HG03460 (cell line): ENCODE measurements at regions not wholly inside any gene's neighbourhood (a gene's known extent, or its start where the extent isn't known, plus 50 kb on each side); places are given as distances from the start of the nearest gene placed in this dataset.

Experiments used
- ATAC-seq: cut with Tn5 transposase; IDR thresholded peaks from one replicate; pipeline ENCODE4 v1.9.1; 2021; ENCODE audit not compliant: unreplicated experiment

DNA sequence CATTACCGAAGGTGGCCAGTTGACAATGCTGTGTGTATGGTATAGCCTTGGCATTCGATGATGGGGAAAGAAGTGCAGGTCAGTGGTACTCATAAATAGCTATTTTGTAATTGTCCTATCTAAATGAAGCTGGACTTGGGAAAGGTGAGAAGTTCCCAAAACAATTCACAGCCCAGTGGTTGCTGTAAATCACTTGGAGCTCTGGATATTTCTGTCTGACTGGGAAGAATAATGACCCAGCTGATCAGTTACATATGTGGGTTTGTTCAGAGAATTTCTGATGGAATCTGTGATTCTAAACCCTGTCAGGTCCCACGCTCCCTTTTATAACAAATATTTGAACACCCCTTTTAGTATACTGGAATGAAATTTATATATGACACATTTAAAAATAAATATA lies 133.9 kb upstream of the PFN2 start:
- ATAC-seq: no peak

DNA sequence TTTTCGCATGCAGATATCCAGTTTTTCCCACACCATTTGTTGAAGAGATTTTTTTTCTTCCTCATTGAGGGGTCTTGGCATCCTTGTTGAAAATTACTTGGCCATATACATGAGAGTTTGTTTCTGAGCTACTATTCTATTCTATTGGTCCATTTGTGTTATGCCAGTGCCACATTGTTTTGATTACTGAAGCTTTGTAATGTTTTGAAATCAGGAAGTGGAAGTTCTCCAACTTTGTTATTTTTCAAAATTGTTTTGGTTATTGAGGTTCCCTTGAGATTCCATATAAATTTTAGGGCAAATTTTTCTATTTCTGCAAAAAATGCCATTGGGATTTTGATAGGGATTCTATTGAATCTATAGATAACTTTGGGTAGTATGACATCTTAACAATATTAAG lies 130.3 kb upstream of the PFN2 start:
- no peak for ATAC-seq

DNA sequence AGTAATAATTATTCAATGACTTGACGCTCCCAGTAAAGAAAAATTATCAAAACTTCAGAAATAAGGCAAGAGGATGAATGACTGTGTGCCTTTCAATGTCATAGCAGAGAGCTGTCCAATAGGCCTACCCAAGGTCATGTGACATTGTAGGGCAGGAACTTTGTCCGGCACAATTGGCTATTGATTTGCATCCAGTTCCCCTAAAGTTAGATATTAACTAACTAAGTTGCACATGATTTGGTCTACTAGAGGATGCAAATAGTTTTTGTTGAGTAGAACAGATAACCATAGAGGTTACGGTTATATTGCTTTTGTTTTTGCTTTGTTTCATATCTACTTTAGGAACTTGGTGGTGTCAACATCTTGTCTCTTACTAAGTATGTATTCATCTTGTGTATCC lies 127.9 kb upstream of the PFN2 start:
- ATAC-seq: peak; percentile 51

DNA sequence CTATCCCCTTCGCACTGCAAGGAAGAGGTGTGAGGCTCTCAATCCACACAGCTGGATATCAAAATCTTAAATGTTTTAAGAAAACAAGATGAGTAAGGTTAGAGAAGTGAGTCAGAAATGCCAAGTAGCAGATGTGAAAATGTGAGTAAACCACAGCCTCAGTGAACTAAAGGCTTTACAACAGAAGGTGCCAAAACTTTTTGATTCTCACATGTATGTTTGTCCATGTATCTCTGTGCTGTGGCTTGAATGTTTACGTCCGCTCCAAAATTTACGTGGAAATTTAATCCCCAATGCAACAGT lies 126.8 kb upstream of the PFN2 start:
- ATAC-seq: no peak

DNA sequence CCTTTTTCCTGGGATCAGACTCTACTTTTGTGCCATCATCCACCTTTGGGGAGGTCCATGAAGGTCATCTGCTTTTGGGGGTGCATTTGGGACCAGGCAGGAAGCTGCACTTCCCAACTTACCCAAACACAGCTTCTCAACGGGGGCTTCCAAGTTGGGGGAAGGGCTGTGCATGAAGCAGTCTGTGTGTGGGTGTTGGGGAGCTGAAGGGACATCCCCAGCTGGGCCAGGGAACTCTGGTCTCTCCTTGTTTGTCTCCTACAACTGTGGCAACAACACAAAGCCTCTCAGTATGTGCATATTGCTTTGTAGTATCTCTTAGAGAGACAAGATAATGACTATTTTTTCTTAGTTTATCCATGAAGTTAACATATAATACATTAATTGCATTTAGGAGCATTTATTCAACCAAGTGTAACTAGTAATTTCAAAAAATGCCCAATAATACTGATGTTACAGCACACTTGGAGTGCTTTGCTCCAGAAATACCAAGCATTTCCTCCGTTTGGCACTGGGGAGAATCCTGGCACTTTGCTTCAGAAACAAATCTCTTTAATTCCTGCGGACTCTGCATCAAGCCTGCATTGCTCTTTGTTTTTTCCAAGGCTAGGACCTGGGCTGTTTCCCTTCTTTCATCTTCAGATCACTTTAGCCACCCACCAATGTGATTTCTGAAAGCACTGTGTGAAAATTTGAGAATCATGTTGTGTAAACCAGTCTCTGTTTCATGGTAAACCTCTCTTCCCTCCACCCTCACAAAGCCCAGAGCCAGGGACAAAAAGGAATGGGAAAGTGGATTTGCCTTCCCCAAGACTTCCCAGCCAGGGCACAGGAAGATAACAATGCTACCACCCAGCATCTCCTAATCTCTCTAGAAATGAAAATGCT lies 126.2 kb upstream of the PFN2 start:
- ATAC-seq: no peak

DNA sequence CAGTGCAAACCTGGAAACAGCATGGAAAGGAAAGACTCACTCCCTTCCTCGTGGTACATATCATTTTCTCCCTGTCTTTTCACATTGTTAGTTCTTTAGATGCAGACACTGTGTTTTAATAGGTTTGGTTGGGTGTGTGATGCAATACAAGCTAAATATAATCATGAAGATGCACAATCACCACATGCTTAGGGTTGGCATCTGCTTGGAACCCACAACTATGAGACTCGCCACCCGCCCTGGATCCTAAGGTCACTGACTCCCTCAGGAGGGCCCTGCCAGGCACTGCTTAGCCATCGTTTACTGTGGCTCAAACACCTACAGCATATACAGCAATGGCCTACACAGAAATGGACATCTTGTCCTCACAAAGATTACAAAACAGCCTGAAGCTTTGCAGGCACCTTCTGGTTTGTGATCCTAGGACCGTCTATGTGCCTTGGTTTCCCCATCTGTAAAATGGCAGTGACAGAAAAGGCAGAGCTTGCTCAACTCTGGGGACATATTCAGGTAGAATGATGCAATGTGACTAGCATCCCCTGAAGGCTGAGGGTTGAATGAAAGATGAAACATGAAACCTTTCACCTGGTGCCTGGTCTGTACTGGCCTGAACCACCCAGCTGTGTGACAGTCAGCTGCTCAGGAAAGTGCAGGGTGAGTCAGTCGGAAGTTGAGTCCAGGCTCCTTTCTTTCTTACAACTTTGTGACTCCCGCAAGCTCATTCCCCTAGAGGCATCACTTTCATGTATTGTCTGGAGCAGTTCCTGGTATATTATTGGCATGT lies 123.6 kb upstream of the PFN2 start:
- no peak for ATAC-seq

DNA sequence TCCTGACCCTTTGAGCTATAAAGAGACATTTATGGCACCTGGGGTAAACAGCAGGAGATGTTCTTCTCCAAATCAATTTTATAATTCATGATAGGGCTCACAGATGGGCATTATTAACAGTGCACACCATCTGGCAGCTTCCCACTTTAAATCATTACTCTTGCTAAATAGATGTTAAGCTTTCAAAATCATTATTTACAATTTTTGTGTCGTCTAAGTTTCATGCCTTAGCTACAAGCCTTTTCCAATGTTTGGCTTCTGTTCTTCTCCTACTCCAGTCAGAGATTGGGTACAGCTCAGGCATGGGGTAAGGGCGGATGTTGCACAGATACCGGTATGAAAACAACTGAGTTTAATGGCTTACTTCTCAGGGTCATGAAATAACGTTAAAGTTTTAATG lies 120.9 kb upstream of the PFN2 start:
- no peak for ATAC-seq

DNA sequence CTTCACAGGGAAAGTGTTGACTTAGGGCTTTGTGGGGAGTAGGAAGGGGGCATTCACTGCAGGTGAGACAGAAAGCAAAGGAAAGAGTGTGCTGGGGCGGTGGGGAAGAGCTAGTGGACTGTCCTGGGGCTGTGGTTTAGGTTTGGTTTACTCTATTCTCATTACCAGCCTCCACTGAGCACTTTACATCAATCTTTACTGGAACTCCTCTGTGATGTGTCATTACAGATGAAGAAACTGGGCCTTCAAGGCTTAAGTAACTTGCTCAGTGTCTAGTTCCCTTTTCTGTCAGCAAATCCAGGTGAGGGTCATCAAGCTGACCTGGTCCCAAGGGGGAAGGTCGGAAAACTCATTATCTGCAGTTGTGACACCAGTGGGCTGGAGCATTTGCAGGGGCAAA lies 120.2 kb upstream of the PFN2 start:
- ATAC-seq: no peak

DNA sequence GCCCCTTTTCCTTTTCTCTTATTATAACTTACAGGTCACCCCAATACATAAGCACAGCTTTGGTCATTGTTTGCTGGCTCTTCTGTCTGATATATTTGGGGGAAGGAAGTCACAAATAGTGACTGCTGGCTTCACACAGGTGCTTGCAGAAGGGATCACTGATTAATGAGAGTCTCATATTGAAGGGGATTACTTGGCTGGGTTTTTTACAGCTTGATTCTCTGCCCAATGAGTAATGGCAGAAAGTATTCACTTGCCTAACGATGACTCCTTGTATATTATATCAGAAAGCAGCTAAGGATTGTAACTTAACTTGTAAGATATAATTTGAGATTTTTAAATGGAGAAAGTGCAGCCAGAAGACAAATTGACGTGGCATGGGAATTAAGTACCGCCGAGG lies 119.3 kb upstream of the PFN2 start:
- no peak for ATAC-seq

DNA sequence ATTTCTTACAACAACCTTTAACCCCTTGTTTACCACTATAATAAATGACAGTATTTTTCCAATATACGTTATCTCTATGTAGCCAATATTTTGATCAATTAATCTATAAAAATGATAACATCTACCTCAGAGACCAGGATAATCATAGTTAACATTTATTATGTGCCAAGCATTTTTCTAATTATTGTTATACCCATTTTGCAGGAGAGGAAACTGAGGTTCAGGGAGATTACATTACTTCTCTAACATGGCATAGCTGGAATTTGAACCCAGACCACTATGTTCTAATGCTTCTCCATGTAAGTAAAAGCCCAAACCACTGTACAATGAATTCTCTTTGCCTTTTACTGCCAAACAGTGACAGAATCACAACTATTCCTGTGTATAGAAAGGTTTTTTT lies 113.4 kb upstream of the PFN2 start:
- no peak for ATAC-seq

DNA sequence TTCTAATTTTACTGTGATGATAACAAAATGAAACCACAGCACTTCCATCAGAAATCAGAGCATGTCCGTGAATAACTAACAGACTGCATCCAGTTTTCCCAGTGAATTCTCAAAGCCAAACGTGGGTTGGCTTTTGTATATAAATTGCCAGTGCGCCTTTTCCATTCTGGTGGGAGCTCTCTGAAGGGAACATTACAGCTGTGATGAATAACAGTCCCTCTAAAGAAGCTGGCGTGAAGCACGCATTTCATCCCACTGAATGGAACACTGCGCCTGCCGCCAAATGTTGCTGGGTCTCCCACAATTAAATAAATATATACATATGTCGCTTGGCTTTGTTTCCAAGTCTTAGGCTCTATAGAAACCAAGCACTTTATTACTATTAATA lies 113.0 kb upstream of the PFN2 start:
- no peak for ATAC-seq

DNA sequence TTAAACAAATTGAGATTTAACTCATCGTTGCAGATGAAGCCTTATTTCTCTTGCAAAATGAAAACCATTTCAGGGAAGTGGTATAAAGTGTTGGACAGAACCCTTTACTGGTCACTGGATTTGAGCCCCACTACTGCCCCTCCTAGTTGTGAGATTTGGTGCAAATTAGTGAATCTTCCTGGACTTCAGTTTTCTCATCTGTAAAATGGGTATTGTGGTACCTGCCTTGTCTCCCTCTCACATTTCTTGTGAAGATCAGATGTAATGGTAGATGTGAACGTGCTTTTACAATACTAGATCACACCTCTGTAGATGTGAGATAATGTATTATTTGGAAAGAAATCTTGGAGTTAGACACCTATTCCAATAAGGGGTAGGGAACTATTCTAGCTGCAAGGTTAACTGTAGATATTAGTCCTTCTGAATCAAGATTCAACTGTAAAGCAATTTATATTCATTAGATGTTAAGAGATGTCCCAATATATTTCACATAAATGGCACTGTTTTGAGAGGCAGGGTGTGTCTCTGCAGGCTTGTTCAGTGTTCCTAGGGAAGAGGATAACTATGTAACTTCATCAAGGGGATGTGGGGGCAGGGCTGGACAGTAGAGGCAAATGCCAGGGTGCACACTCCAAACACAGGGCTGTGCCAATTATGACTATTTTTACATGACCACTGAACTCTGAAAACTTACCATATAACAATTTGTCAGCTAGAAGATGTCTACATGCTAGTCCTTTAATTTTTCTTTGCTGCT lies 112.4 kb upstream of the PFN2 start:
- ATAC-seq: no peak

DNA sequence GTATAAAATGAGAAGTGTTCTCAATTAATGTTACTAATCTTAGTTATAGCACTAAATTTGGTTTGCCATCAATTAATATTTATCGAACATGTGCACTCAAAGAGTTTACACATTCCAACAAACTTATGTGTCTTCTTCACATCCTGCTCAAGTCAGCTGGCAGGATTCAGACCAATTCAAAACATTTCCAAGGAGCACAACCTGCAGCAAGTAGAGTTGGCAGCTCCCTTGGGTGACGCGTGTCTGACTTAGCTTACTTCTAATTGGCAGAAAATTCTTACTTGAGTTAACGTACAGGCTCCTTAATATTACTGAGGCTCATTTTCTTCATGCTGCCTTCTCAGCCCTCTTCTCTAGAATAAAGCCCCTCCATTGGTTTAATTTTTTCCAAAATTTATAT lies 110.4 kb upstream of the PFN2 start:
- no peak for ATAC-seq

DNA sequence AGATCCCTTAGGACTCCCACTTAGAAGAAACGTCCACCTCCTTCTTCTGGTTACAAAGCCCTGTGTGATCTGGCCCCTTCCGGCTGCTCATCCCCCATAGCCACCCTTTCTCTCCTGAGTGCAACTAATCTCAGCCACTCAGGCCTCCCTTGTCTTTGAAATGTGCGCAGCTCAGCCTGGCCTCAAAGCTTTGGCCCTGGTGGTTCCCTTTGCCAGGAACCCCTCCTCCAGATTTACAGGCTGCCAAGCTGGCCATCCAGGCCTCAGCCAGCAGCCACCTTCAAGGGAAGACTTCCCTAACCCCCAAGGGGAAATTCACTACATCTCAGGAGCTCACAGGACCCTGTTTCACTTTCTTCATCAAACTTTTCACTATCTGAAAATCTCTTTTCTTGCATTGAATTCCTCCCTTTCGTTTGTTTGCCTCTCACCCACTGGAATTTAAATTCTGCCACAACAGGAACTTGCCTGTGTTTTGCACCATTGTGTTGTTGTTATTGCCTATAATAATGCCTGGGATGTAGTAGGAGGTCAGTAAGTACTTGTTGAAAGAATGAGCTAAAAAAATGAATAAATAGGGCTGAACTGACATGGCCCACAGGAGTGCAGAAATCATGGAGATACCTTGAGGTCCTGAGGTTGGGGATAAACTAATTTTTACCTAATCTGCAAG lies 109.5 kb upstream of the PFN2 start:
- no peak for ATAC-seq

DNA sequence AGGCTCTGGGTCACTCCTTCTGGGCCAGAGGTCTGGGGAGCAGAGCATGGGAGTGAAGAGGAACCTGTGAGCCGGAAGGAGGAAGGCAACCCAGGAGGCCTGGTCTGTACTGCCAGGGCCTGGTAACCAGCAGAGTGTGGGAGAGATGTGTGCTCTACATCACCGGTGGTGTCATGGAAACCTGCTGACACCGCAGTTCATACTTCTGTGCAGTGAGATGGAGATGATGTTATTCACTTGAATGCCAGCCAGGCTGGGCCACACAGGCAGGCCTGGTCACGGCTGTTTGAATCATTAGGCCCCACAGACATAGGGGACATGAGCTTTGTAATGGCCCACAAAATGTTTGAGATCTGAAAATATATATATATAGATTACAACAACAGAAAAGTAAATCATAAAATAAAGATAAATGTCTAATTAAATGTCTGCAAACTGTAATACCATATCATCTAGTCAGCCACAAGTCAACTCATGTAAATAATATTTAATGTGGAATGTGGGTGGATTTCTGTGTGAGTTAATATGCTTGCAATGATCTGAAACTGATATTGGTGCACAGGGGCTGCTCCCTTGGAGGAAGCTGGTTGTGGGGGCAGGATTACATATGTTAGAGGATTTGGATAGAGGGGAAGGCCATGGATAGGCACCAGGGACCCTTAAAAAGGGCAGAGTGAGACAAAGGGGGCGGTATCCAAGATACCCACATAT lies 108.5 kb upstream of the PFN2 start:
- ATAC-seq: no peak

DNA sequence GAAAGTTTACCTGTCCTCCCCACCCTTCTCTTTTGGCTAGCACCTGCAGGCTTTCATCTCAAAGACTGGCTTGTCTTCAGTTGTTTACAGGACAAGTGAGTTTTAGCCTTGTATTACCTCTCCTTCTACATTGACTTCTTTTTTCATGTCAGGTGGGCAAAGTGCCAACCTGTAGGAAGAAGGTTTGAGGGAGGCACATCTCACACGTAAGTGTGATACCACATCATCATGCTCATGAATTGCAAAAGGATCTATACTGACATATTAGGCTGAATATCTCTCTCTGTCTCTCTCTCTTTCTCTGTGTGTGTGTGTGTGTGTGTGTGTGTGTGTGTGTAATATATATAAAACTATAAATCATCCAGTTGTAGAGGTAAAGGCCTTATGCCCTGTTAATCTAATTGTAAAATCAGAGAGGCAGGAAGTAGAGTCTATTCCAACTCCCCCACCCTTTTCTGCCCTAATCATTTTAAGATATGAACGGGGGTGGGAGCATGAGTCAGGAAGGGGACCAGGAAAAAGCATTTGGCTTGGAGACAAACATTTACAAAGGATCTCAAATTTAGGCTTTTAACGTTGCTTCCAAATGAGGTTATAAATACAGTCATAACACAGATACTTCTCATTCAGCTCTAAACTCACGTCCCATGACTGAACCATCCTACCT lies 107.0 kb upstream of the PFN2 start:
- no peak for ATAC-seq

DNA sequence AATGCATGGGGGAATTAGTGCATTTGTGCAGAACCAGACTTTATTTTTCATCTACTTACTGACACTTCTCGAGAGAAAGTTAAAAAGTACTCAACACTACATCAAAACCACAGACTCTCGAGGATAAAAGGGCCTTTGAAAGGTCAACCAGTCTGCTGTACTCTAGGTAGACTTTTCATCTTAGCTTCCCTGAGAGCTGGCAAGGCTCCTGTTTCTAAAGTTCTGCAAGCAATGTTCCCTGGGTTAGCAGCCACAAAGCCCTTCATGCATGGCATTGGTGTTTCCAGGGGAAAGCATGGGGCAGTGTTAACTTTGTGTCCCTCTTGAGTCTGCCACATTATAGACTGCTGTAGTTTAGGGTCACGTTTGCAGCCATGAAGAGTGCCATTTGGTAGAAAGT lies 106.4 kb upstream of the PFN2 start:
- ATAC-seq: no peak

DNA sequence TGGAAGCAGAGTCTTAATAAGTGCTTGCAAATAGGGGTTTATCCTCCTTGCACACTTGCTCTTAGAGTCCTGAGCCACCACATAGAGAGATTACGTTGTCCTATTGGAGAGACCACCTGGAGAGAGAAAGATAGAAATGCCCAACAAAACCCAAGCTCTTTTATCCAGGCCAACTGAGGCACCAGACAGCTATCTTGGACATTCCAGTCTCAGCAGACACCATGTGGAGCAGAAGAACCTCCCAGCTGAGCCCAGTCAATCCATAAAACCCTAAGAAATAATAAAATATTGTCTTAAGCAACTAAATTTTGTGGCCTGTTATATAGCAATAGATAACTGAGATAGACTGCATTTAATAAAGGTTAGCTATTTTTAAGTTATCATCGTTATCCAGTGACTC lies 105.7 kb upstream of the PFN2 start:
- ATAC-seq: no peak

DNA sequence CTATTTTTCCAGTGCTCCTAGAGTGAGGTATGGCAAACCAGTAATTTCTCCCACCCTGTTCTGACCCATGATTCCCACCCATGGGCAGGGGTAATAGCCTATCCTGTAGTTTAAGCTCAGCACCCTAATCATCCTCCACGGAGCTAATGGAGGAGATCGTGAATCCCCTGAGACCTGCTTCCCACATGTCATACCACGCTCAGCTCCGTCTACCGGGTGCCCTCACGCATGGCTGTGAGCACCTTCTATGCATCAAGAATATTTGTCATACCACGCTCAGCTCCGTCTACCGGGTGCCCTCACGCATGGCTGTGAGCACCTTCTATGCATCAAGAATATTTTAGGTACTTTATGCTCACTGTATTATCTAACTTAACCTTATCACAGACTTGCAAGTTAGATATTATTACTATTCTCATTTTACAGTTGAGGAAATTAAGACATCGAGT lies 104.7 kb upstream of the PFN2 start:
- ATAC-seq: no peak
